NCI-H1105 (cell line): ENCODE measurements at regions not wholly inside any gene's neighbourhood (a gene's known extent, or its start where the extent isn't known, plus 50 kb on each side); places are given as distances from the start of the nearest gene placed in this dataset.

Source experiments
- DNase-seq: peaks from one replicate; lab custom pipeline; 2025; lab: John Stamatoyannopoulos, UW

- no peak for DNase-seq
These were observed 543.8 kb upstream of the SLIT2 start for GRCh38 chr4:19707876-19708275.

- no peak for DNase-seq
These were observed 548.3 kb upstream of the SLIT2 start for GRCh38 chr4:19703391-19703790.

GRCh38 chr4:19700992-19701391, 550.7 kb upstream of the SLIT2 start:
- no peak for DNase-seq

- DNase-seq, result no peak
These were observed 552.7 kb upstream of the SLIT2 start for GRCh38 chr4:19698961-19699360.

GRCh38 chr4:19694812-19695211, 556.9 kb upstream of the SLIT2 start:
- no peak for DNase-seq

- DNase-seq, result no peak
These were observed 557.7 kb upstream of the SLIT2 start for GRCh38 chr4:19693936-19694570.

- DNase-seq, result no peak
These were observed 562.2 kb upstream of the SLIT2 start for GRCh38 chr4:19689511-19689910.

GRCh38 chr4:19686456-19686855, 565.2 kb upstream of the SLIT2 start:
- no peak for DNase-seq

- no peak for DNase-seq
These were observed 567.6 kb upstream of the SLIT2 start for GRCh38 chr4:19684084-19684483.

- no peak for DNase-seq
These were observed 568.3 kb upstream of the SLIT2 start for GRCh38 chr4:19683426-19683825.

- DNase-seq, result no peak
These were observed 574.5 kb upstream of the SLIT2 start for GRCh38 chr4:19677211-19677610.

GRCh38 chr4:19675172-19675811, 576.4 kb upstream of the SLIT2 start:
- no peak for DNase-seq

- no peak for DNase-seq
These were observed 592.6 kb upstream of the SLIT2 start for GRCh38 chr4:19659101-19659500.

- no peak for DNase-seq
These were observed 593.8 kb upstream of the SLIT2 start for GRCh38 chr4:19657856-19658255.

GRCh38 chr4:19655666-19656065, 596.0 kb upstream of the SLIT2 start:
- no peak for DNase-seq

- no peak for DNase-seq
These were observed 600.5 kb upstream of the SLIT2 start for GRCh38 chr4:19650903-19651864.

- no peak for DNase-seq
These were observed 606.1 kb upstream of the SLIT2 start for GRCh38 chr4:19645589-19645988.

- DNase-seq, result no peak
These were observed 615.3 kb upstream of the SLIT2 start for GRCh38 chr4:19636451-19636850.

GRCh38 chr4:19631814-19632213, 619.9 kb upstream of the SLIT2 start:
- DNase-seq, result no peak

GRCh38 chr4:19623866-19624265, 627.8 kb upstream of the SLIT2 start:
- DNase-seq, result no peak

- no peak for DNase-seq
These were observed 636.5 kb upstream of the SLIT2 start for GRCh38 chr4:19615086-19615689.

- no peak for DNase-seq
These were observed 637.5 kb upstream of the SLIT2 start for GRCh38 chr4:19614171-19614570.
